ENCODE measurements at regions not wholly inside any gene's neighbourhood (a gene's known extent, or its start where the extent isn't known, plus 50 kb on each side); places are given as distances from the start of the nearest gene placed in this dataset.
"Not testable (repeated sequence)": the region's sequence is repeated elsewhere in the genome, so short reads cannot be mapped to it uniquely, and the experiment has no call there.

GRCh38 chr18:62629031-62629430 is 86.3 kb upstream of the PHLPP1 start:
- in situ Hi-C loops (cut with HindIII; ENCODE audit: low pct_ligation_motif_present, low pct_unique_long_range_greater_than_20kb, low sequenced_read_pairs): no loop called here
- no peak for DNase-seq

- DNase-seq: no peak
- in situ Hi-C loops (cut with HindIII; ENCODE audit: low pct_ligation_motif_present, low pct_unique_long_range_greater_than_20kb, low sequenced_read_pairs): no loop called here
These were observed 84.2 kb upstream of the PHLPP1 start for GRCh38 chr18:62631173-62631572.

DNA sequence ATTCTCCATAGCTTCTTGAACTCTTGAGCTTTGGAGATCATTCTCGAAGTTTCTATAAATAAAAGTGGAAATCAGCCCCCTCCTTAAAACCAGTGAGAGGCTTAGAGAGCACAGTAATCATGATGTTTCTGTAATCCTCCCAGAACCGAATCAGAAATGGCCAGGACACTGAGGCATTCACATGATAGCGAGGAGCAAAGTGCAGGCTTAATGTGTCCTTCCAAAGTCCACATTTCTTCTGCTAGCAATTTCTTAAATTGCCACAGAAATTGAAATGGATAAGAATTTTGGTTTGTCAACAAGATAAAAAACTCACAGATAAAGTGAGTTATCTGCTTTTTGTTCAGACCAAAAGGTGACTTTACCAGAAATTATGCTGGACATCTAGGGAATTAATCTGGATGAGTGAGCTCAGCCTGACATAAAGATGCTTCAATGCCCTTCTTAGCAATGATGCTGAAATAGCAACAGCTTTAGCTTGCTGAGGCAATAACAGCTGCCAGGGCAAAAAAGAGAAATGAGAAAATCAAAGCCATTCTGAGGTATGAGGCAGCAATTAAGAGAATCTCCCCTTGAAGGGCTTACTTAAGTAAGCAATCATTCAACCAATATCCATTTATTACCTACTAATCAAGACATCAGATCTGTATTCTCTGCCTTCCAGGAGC is 82.4 kb upstream of the PHLPP1 start:
- DNase-seq: no peak

GRCh38 chr18:62634458-62634857 is 80.9 kb upstream of the PHLPP1 start:
- in situ Hi-C loops (cut with HindIII; ENCODE audit: low pct_ligation_motif_present, low pct_unique_long_range_greater_than_20kb, low sequenced_read_pairs): no loop called here

More for the DNA sequence above, 82.4 kb upstream of the PHLPP1 start:
- in situ Hi-C loops (cut with HindIII; ENCODE audit: low pct_ligation_motif_present, low pct_unique_long_range_greater_than_20kb, low sequenced_read_pairs): no loop called here

GRCh38 chr18:62634979-62635630 is 80.2 kb upstream of the PHLPP1 start:
- in situ Hi-C loops (cut with HindIII; ENCODE audit: low pct_ligation_motif_present, low pct_unique_long_range_greater_than_20kb, low sequenced_read_pairs): no loop called here
- DNase-seq: no peak

More at GRCh38 chr18:62634458-62634857, 80.9 kb upstream of the PHLPP1 start:
- DNase-seq: no peak

DNA sequence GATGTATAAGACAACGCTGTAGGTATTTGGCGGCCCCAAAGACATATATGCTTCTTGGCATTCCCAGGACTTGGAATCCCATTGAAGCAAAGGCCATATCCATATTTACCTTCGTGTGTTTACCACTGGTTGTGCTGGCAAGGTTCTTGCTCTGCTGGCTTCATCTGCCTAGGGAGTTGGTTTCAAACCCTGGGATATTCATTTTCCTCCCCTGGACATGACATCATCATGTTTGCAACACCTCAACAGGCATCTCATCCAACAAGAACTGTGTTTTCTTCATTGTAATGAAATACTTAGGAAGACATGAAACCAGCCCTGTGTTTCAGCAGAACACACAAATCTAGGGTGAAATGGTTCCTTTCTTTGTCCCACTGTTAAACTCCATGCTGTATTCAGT is 77.9 kb upstream of the PHLPP1 start:
- DNase-seq: no peak
- in situ Hi-C loops (cut with HindIII; ENCODE audit: low pct_ligation_motif_present, low pct_unique_long_range_greater_than_20kb, low sequenced_read_pairs): no loop called here

- peak; percentile 39 for DNase-seq
- in situ Hi-C loops (cut with HindIII; ENCODE audit: low pct_ligation_motif_present, low pct_unique_long_range_greater_than_20kb, low sequenced_read_pairs): no loop called here
These were observed 77.3 kb upstream of the PHLPP1 start for GRCh38 chr18:62637807-62638687.

DNA sequence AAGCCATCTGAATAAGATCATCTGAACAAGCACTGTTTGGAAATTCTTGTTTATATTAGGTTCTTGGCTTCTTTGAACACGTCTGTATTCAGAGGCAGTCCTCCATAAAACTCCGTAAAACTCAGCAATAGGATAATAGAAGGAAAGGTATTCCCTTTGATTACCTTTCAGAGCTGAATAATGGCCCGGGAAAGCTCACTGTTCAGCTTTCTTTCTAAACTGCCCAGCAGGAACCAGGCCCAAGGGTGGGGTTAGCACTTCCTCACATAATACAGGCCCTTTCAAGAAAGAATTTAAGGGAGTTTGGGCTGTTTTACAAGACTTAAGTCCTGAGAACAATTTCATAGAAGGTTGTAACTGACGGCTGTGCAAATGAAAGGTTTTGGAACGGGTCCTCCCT is 72.2 kb upstream of the PHLPP1 start:
- in situ Hi-C loops (cut with HindIII; ENCODE audit: low pct_ligation_motif_present, low pct_unique_long_range_greater_than_20kb, low sequenced_read_pairs): no loop called here
- DNase-seq: no peak

- no peak for DNase-seq
- in situ Hi-C loops (cut with HindIII; ENCODE audit: low pct_ligation_motif_present, low pct_unique_long_range_greater_than_20kb, low sequenced_read_pairs): no loop called here
These were observed 70.6 kb upstream of the PHLPP1 start for GRCh38 chr18:62644773-62645172.

GRCh38 chr18:62647179-62647578 is 68.2 kb upstream of the PHLPP1 start:
- in situ Hi-C loops (cut with HindIII; ENCODE audit: low pct_ligation_motif_present, low pct_unique_long_range_greater_than_20kb, low sequenced_read_pairs): no loop called here
- no peak for DNase-seq

GRCh38 chr18:62648045-62648678 is 67.2 kb upstream of the PHLPP1 start:
- DNase-seq: no peak
- in situ Hi-C loops (cut with HindIII; ENCODE audit: low pct_ligation_motif_present, low pct_unique_long_range_greater_than_20kb, low sequenced_read_pairs): no loop called here

- in situ Hi-C loops (cut with HindIII; ENCODE audit: low pct_ligation_motif_present, low pct_unique_long_range_greater_than_20kb, low sequenced_read_pairs): no loop called here
- no peak for DNase-seq
These were observed 63.9 kb upstream of the PHLPP1 start for GRCh38 chr18:62651276-62652056.

DNA sequence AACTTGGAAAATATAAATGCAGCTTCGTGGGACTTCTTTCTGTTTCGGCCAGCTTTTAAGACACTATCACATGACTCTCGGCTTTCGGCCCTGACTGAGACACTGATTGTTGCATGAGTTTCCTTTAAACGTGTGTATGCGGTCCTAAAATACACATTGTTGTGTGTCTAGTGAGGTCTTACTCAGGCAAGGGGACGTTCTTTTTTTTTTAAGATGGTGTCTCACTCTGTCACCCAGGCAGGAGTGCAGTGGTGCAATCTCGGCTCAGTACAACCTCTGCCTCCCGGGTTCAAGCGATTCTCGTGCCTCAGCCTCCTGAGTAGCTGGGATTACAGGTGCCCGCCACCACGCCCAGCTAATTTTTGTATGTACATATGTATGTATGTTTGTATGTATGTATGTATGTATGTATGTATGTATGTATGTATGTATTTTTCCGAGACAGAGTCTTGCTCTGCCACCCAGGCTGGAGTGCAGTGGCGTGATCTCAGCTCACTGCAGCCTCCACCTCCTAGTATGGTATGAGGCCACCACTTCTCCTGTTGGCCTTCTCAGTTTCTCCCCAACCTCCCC is 63.2 kb upstream of the PHLPP1 start:
- DNase-seq; in situ Hi-C loops (cut with HindIII; ENCODE audit: low pct_ligation_motif_present, low pct_unique_long_range_greater_than_20kb, low sequenced_read_pairs): not testable (repeated sequence)

- in situ Hi-C loops (cut with HindIII; ENCODE audit: low pct_ligation_motif_present, low pct_unique_long_range_greater_than_20kb, low sequenced_read_pairs): no loop called here
- DNase-seq: no peak
These were observed 59.7 kb upstream of the PHLPP1 start for GRCh38 chr18:62655520-62656219.

DNA sequence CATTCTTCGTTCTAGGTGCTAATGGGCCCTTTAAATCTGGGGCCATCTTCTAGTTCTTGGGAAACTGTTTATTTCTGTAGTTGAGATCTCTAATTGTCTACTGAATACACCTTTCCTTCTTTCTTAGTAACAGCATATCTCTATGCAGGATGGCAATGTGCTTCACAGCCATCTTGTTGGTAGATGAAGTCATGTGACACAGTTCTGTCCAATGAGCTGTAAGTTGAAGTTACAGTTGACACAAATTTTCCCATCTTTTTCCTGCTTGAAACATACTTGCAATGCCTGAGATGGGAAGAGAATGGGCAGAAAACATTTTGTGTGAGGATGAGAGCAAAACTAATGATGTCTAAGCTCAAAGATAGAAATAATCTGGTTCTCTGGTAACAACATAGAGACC is 57.3 kb upstream of the PHLPP1 start:
- in situ Hi-C loops (cut with HindIII; ENCODE audit: low pct_ligation_motif_present, low pct_unique_long_range_greater_than_20kb, low sequenced_read_pairs): no loop called here

GRCh38 chr18:62659698-62660097 is 55.6 kb upstream of the PHLPP1 start:
- in situ Hi-C loops (cut with HindIII; ENCODE audit: low pct_ligation_motif_present, low pct_unique_long_range_greater_than_20kb, low sequenced_read_pairs): no loop called here
- no peak for DNase-seq

More for the DNA sequence above, 57.3 kb upstream of the PHLPP1 start:
- DNase-seq: no peak

DNA sequence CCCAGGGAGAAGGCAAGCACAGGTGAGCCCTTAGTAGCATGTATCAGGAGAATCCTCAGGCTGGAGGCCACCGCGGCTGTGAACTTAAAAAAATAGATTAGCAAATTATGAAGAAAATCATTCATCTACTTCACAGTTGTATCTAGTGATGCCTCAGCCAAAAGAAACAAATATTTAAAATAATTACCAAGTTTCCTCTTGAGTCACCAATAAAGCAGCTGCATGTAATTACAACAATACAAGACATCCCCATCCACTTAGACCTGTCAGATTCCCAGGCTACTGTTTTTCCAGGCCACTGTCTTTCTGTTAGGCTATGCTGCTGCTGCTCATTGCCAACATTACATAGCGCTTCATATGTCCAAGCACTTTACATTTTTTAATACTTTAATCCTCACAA is 54.6 kb upstream of the PHLPP1 start:
- DNase-seq: no peak
- in situ Hi-C loops (cut with HindIII; ENCODE audit: low pct_ligation_motif_present, low pct_unique_long_range_greater_than_20kb, low sequenced_read_pairs): no loop called here

Data from ACHN (cell line).